SHP77 treated with DMSO at 0.1 percent for 48 hours (cell line): ENCODE measurements at regions not wholly inside any gene's neighbourhood (a gene's known extent, or its start where the extent isn't known, plus 50 kb on each side); places are given as distances from the start of the nearest gene placed in this dataset.
A peak's percentile ranks its signal among the peaks of the same experiment; 100 is the strongest.

Experiments used
- DNase-seq: peaks from one replicate; lab custom pipeline; 2025; lab: John Stamatoyannopoulos, UW

GRCh38 chr12:28824193-28824846, 324.8 kb upstream of the FAR2 start:
- no peak for DNase-seq

GRCh38 chr12:28824849-28825248, 324.2 kb upstream of the FAR2 start:
- DNase-seq = no peak

GRCh38 chr12:28826766-28827165, 322.3 kb upstream of the FAR2 start:
- no peak for DNase-seq

- no peak for DNase-seq
These were observed 321.2 kb upstream of the FAR2 start for GRCh38 chr12:28827861-28828260.

- DNase-seq = no peak
These were observed 320.8 kb upstream of the FAR2 start for GRCh38 chr12:28828318-28828717.

- no peak for DNase-seq
These were observed 318.6 kb upstream of the FAR2 start for GRCh38 chr12:28830491-28830890.

GRCh38 chr12:28844718-28845117, 304.4 kb upstream of the FAR2 start:
- no peak for DNase-seq

GRCh38 chr12:28851781-28852180, 297.3 kb upstream of the FAR2 start:
- DNase-seq = no peak

- no peak for DNase-seq
These were observed 293.2 kb upstream of the FAR2 start for GRCh38 chr12:28855761-28856310.

GRCh38 chr12:28857369-28857768, 291.7 kb upstream of the FAR2 start:
- DNase-seq = no peak

GRCh38 chr12:28859551-28859950, 289.5 kb upstream of the FAR2 start:
- DNase-seq = no peak

GRCh38 chr12:28865776-28866175, 283.3 kb upstream of the FAR2 start:
- no peak for DNase-seq

- no peak for DNase-seq
These were observed 282.8 kb upstream of the FAR2 start for GRCh38 chr12:28866296-28866695.

GRCh38 chr12:28866715-28867503, 282.2 kb upstream of the FAR2 start:
- DNase-seq = no peak

- DNase-seq = no peak
These were observed 280.7 kb upstream of the FAR2 start for GRCh38 chr12:28868414-28868813.

GRCh38 chr12:28869197-28869596, 279.9 kb upstream of the FAR2 start:
- no peak for DNase-seq

- no peak for DNase-seq
These were observed 278.1 kb upstream of the FAR2 start for GRCh38 chr12:28870839-28871440.

- peak; percentile 27 for DNase-seq
These were observed 276.3 kb upstream of the FAR2 start for GRCh38 chr12:28872654-28873268.

GRCh38 chr12:28874758-28875157, 274.3 kb upstream of the FAR2 start:
- no peak for DNase-seq

- no peak for DNase-seq
These were observed 272.8 kb upstream of the FAR2 start for GRCh38 chr12:28876196-28876798.

- no peak for DNase-seq
These were observed 271.2 kb upstream of the FAR2 start for GRCh38 chr12:28877854-28878253.

GRCh38 chr12:28878629-28879028, 270.4 kb upstream of the FAR2 start:
- no peak for DNase-seq
